Keratinocyte (primary cell): ENCODE measurements at regions not wholly inside any gene's neighbourhood (a gene's known extent, or its start where the extent isn't known, plus 50 kb on each side); places are given as distances from the start of the nearest gene placed in this dataset.

Experiments used
- DNase-seq: peaks from one replicate; pipeline ENCODE4 v3.0.0-alpha.2; 2011; ENCODE audit warnings: low read depth, missing footprints, low spot score
- FAIRE-seq: peaks from 2 replicates; lab custom pipeline; 2011; peaks lifted over from hg19 to GRCh38; lab: Jason Lieb, UNC
- H2AFZ ChIP-seq: 2 replicates; pipeline ENCODE4 v1.6.0; 2012; ENCODE audit warnings: low read length, control low read depth, inconsistent platforms; ENCODE audit not compliant: control insufficient read depth
- H3K27ac ChIP-seq: 2 replicates; pipeline ENCODE4 v1.5.1; 2011; ENCODE audit warnings: low read length; ENCODE audit not compliant: control insufficient read depth, insufficient read depth
- H3K27me3 ChIP-seq: 3 replicates; pipeline ENCODE4 v1.6.0; 2011; ENCODE audit warnings: low read length; ENCODE audit not compliant: control insufficient read depth, insufficient read depth; ENCODE audit errors: extremely low read depth
- H3K36me3 ChIP-seq, 2 experiments: 2 replicates in 1 of 2; 3 replicates in 1 of 2; pipeline ENCODE4 v1.5.1; 2011; ENCODE audit warnings: low read length in 2 of 2, mild to moderate bottlenecking in 1 of 2; ENCODE audit not compliant: control insufficient read depth in 2 of 2, insufficient read depth in 2 of 2; ENCODE audit errors: extremely low read depth in 1 of 2
- H3K4me1 ChIP-seq: 3 replicates; pipeline ENCODE4 v1.5.1; 2011; ENCODE audit warnings: low read length; ENCODE audit not compliant: control insufficient read depth, insufficient read depth; ENCODE audit errors: extremely low read depth
- H3K4me2 ChIP-seq: 3 replicates; pipeline ENCODE4 v1.6.0; 2011; ENCODE audit warnings: low read depth, low read length; ENCODE audit not compliant: control insufficient read depth, insufficient read depth; ENCODE audit errors: extremely low read depth
- H3K4me3 ChIP-seq, 3 experiments: fragments of 200-600 bp in 1 of 3; sonication (generic) in 1 of 3; 2 replicates in 2 of 3; 3 replicates in 1 of 3; pipeline ENCODE4 v1.5.1; 2011 to 2016; ENCODE audit warnings: low read length in 3 of 3, mild to moderate bottlenecking in 3 of 3, control low read depth in 2 of 3, inconsistent platforms in 1 of 3, low read depth in 1 of 3, mixed read lengths in 1 of 3, mixed run types in 1 of 3, moderate library complexity in 1 of 3; ENCODE audit not compliant: control insufficient read depth in 2 of 3, insufficient read depth in 2 of 3; ENCODE audit errors: extremely low read depth in 1 of 3
- H3K79me2 ChIP-seq: 2 replicates; pipeline ENCODE4 v1.6.0; 2012; ENCODE audit warnings: low read length; ENCODE audit not compliant: control insufficient read depth, insufficient read depth
- H3K9ac ChIP-seq: 3 replicates; pipeline ENCODE4 v1.6.0; 2011; ENCODE audit warnings: low read length; ENCODE audit not compliant: control insufficient read depth, insufficient read depth; ENCODE audit errors: extremely low read depth
- H3K9me1 ChIP-seq: 3 replicates; pipeline ENCODE4 v1.6.0; 2011; ENCODE audit warnings: low read length; ENCODE audit not compliant: control insufficient read depth, insufficient read depth; ENCODE audit errors: extremely low read depth
- H3K9me3 ChIP-seq: 2 replicates; pipeline ENCODE4 v1.5.1; 2012; ENCODE audit warnings: low read depth, low read length; ENCODE audit not compliant: control insufficient read depth
- H4K20me1 ChIP-seq: 3 replicates; pipeline ENCODE4 v1.6.0; 2011; ENCODE audit warnings: low read length; ENCODE audit not compliant: control insufficient read depth, insufficient read depth; ENCODE audit errors: extremely low read depth
- EZH2 ChIP-seq: IDR thresholded peaks from one replicate; pipeline ENCODE4 v1.6.1; 2012; ENCODE audit warnings: inconsistent platforms, mild to moderate bottlenecking, low read length, moderate library complexity
- dilution Hi-C: fragments of 300-500 bp; cut with MboI; formaldehyde crosslinking; loops from one replicate; pipeline ENCODE4 v1.7.0; 2020; ENCODE audit warnings: low sequenced_read_pairs; ENCODE audit not compliant: extremely low pct_ligation_motif_present
- TF ChIP-seq, protein P1 (sequence below), 3 experiments: IDR thresholded peaks in 1 of 3; conservative IDR thresholded peaks in 1 of 3; optimal IDR thresholded peaks in 1 of 3; 2 replicates in 2 of 3; 3 replicates in 1 of 3; pipeline versions ENCODE3 to v1.5.1; 2011; ENCODE audit warnings: low read length in 3 of 3, mild to moderate bottlenecking in 3 of 3, moderate library complexity in 2 of 3, control low read depth in 1 of 3, inconsistent platforms in 1 of 3; ENCODE audit not compliant: insufficient read depth in 2 of 3; ENCODE audit errors: extremely low read depth in 1 of 3

DNA sequence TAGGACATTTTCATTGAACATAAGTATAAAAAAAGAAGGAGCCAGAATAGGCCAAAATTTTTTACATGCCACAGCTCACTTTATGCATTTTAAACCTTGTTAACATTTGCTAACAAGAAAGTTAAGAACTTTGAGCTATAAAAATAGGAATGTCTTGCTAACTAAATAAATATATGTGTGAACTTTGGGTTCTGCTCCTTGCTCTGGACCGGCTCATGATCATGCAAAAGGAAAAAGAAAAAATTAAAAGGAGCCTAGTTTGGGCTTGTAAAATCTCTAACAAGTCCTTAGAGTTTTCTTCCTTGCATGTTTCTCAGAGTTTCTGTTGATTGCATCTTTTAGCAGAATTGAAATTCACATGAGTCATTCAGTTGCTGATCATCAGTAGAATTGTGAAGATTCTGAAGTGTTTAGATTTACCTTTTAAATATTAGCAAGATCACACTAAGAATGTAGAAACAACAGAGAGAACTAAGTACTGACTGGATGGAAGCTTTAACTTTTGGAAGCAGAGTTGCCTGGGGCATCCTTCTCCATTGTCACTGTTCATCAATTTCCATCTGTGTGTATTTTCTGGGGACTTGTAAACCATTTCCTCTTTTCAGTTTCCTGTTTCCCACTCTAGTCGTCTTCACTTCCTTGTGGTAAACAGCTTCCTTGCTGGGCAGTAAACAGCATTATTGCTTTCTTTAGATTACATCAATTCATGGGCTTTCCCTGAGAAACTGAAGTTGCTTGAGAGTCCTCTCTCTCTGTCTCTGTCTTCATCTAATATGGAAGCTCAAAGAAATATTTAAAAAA, 458.4 kb upstream of the BTBD3 start:
- peak overlapping the region; percentile 18 for H3K27ac ChIP-seq
- TF ChIP-seq, protein P1, sequence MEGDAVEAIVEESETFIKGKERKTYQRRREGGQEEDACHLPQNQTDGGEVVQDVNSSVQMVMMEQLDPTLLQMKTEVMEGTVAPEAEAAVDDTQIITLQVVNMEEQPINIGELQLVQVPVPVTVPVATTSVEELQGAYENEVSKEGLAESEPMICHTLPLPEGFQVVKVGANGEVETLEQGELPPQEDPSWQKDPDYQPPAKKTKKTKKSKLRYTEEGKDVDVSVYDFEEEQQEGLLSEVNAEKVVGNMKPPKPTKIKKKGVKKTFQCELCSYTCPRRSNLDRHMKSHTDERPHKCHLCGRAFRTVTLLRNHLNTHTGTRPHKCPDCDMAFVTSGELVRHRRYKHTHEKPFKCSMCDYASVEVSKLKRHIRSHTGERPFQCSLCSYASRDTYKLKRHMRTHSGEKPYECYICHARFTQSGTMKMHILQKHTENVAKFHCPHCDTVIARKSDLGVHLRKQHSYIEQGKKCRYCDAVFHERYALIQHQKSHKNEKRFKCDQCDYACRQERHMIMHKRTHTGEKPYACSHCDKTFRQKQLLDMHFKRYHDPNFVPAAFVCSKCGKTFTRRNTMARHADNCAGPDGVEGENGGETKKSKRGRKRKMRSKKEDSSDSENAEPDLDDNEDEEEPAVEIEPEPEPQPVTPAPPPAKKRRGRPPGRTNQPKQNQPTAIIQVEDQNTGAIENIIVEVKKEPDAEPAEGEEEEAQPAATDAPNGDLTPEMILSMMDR (optimal IDR thresholded peaks at IDR 0.05 in 1 of 3, IDR thresholded peaks at IDR 0.05 in 1 of 3, conservative IDR thresholded peaks at IDR 0.05 in 1 of 3; ENCODE audit: extremely low read depth in 1 of 3, insufficient read depth in 2 of 3, low read length in 3 of 3), result no peak
- TF ChIP-seq EZH2, result no peak
- no peaks in the 10 kb centered on the region for H3K9me3 ChIP-seq
- no peak overlapping the region for H3K4me2 ChIP-seq
- H2AFZ ChIP-seq, result no peak overlapping the region
- no peaks in the 10 kb centered on the region for H3K79me2 ChIP-seq
- no peak overlapping the region for H3K9ac ChIP-seq
- dilution Hi-C loops, result no loop called here
- H3K4me1 ChIP-seq, result peaks cover 30% of the 10 kb centered on the region
- H3K4me3 ChIP-seq, result no peak overlapping the region
- FAIRE-seq, result peak; percentile 51
- no peaks in the 10 kb centered on the region for H3K36me3 ChIP-seq
- H3K27me3 ChIP-seq, result no peaks in the 10 kb centered on the region
- H4K20me1 ChIP-seq, result no peaks in the 10 kb centered on the region
- DNase-seq, result no peak
- H3K9me1 ChIP-seq, result no peaks in the 10 kb centered on the region

DNA sequence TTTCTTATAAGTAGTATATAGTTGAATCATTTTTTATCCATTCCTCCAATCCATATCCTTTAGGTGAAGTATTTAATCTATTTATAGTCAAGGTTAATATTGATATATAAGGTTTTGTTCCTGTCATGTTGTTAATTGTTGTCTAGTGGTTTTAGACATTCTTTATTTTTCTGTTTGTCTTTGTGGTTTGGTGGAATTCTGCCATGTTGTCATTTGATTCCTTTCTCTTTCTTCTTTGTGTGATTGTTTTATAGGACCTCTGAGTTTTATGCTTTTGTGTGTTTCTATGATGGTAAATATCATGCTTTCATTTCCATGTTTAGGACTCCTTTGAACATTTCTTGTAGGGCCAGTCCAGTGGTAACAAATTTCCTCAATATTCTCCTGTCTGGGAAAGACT, 450.3 kb upstream of the BTBD3 start:
- Histone ChIP-seq H3K4me1 (no peaks in the 10 kb centered on the region), H4K20me1 (no peaks in the 10 kb centered on the region), H3K9me1 (no peaks in the 10 kb centered on the region), H2AFZ (no peak overlapping the region), H3K27ac (no peak overlapping the region), H3K79me2 (no peaks in the 10 kb centered on the region), H3K36me3 (no peaks in the 10 kb centered on the region), H3K27me3 (no peaks in the 10 kb centered on the region), H3K9me3 (no peaks in the 10 kb centered on the region), H3K4me2 (no peak overlapping the region), H3K9ac (no peak overlapping the region), H3K4me3 (no peak overlapping the region)
- FAIRE-seq (no peak), DNase-seq (no peak)
- dilution Hi-C loops, result no loop called here
- TF ChIP-seq EZH2, result no peak
- TF ChIP-seq, protein P1 (optimal IDR thresholded peaks at IDR 0.05 in 1 of 3, IDR thresholded peaks at IDR 0.05 in 1 of 3, conservative IDR thresholded peaks at IDR 0.05 in 1 of 3; ENCODE audit: extremely low read depth in 1 of 3, insufficient read depth in 2 of 3, low read length in 3 of 3), result no peak
